ENCODE measurements at regions not wholly inside any gene's neighbourhood (a gene's known extent, or its start where the extent isn't known, plus 50 kb on each side); places are given as distances from the start of the nearest gene placed in this dataset.
A peak's percentile ranks its signal among the peaks of the same experiment; 100 is the strongest.
"Not testable (repeated sequence)": the region's sequence is repeated elsewhere in the genome, so short reads cannot be mapped to it uniquely, and the experiment has no call there.

- no peak for DNase-seq
These were observed 88.9 kb upstream of the TRIO start for GRCh38 chr5:14054111-14054854.

DNA sequence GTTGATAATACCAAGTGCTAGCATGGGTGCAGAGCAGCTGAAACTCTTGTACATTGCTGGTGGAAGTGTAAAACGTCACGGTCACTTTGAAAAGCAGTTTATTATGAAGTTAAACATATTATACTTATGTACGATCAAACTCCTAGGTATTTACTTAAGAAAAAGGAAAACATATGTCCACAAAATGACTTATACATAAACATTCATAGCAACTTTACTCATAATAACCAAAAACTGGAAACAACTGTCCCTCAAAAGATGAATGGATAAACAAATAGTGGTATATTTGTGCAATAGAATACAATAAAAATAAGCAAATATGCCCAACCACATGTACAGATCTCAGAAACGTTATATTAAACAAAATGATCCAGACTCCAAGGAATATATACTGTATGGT lies 92.3 kb upstream of the TRIO start:
- DNase-seq: no peak

DNA sequence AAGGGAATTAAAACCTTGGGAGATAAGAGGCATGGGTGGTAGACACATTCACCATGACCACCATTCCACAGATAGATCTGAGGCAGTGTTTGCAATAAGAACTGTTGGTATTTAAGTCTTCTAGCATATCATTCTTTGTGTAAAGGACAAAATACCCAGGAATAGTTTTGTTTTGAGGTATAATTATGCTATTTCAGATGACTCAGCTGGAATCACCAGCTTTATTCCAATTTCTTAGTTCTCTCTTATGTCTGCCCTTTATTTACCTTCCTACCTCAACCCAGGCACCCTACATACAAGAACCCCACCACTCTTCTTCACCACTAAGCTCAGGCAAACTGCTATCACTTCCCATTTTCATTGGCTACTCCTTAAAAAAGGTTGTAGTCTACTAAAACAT lies 94.7 kb upstream of the TRIO start:
- no peak for DNase-seq

DNA sequence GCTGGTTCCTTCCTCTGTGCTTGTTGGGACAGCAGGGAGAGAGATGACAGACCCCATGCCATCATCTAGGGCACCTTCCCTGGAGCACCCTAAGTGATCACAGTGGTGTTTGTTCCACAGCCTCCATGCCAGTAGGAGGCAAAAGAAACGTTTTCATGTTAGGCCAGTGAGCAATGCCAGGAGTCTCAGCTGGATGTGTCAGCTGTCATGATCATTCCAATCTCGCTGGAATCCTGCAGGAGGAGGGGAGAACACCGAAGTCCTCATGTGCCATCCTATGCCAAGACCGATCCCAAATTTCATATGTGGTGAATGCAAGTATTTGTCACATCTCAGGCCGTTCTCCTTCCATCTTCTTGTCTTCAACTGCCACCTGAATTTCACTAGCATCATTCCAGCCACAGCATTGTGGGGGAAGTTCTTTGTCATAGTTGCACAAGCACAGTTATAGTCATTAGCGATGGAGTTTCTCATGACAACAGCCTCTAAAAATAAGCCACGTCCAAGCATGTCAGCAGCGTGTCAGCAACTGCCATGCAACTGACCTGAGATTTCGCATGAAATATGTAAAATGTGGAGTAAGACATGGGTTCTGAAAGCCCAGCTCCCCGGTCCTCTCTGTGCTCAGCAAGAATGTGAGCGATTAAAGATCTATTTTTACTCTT lies 97.2 kb upstream of the DNAH5 start:
- DNase-seq: no peak

GRCh38 chr5:14040542-14040941 lies 96.1 kb upstream of the DNAH5 start:
- no peak for DNase-seq

DNA sequence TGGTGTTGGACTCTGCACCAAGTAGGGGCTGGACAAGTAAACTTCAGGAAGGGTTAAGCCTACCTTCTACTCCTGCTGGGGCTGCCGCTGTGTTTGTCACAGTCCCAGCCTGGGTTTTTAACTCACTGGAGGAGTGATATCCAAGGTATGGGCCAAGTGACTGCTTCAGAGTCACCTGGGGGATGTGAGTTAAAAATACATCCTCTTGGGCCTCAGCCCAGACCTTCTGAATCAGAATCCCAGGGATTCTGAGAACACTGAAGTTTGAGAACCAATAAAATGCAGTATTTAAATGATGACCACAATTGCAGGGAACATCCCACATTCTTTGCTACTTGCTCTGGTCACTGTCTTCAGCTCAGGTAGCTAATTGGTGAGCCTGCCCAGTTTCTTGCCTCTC lies 95.1 kb upstream of the DNAH5 start:
- no peak for DNase-seq

GRCh38 chr5:14039063-14039462 lies 94.6 kb upstream of the DNAH5 start:
- no peak for DNase-seq

GRCh38 chr5:14038341-14038959 lies 94.0 kb upstream of the DNAH5 start:
- no peak for DNase-seq

GRCh38 chr5:14036947-14037346 lies 92.5 kb upstream of the DNAH5 start:
- DNase-seq: no peak

- no peak for DNase-seq
These were observed 92.0 kb upstream of the DNAH5 start for GRCh38 chr5:14036514-14036913.

DNA sequence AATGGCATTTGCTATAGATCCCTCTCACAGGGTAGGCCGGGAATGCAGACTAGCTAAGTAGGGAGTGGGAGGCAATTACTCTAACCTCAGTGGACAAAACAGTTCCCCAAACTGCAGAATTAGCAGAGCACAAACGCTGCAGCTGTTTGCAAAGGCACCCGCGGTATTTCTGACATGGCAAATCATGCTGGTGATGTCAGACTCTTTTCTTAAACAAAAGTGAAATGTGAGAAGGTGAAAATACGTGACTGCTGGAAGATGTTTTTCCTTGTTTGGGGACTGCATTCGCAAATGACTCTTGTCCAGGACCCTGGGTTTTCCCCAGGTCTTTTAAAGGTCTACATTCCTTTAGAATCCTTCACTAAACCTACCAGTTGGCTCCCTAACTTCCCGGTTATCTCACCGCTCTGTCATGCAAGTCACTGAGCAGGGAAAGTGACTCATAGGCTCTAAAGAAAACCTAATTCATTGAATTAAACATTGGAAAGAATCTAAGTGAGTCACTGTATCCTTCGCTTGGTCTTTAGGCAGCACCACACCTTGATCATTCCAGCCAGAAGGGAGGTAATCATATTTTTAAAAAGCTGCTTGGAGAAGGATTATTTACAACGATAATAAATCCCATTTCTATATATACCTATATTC lies 91.5 kb upstream of the DNAH5 start:
- no peak for DNase-seq

DNA sequence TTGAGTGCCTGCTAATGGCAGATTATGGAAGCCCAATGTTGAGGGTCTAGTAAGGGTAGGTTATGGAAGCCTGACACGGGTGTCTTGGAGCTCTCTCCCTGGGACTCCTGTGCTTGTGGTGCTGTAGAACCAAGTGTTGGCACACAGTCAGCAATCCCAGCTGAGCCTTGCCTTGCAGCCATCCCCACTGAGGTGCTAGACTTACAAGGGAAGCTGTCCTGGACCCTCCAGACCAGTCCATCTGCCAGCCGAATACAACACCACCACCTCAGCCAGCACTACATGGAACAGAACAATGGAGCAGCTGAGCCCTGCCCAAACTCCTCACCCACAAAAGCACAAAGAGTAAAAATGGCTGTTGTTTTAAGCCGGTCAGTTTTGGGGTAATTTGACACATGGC lies 90.5 kb upstream of the DNAH5 start:
- DNase-seq: no peak

- no peak for DNase-seq
These were observed 88.4 kb upstream of the DNAH5 start for GRCh38 chr5:14032918-14033317.

GRCh38 chr5:14028938-14029584 lies 84.6 kb upstream of the DNAH5 start:
- no peak for DNase-seq

DNA sequence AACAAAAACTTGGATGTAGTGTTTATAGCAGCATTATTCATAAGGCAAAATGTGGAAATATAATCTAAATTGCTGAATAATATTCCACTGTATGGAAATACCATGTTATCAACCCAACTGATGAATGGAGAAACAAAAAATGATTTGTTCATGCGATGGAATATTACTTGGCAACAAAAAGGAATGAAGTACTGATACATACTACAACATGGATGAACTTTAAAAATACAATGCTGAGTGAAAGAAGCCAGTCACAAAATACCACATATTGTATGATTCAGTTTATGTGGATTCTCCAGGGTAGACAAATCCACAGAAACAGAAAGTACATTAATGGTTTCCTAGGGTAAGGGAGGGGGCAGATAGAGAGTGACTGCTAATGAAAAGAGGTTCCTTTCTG lies 83.7 kb upstream of the DNAH5 start:
- no peak for DNase-seq

DNA sequence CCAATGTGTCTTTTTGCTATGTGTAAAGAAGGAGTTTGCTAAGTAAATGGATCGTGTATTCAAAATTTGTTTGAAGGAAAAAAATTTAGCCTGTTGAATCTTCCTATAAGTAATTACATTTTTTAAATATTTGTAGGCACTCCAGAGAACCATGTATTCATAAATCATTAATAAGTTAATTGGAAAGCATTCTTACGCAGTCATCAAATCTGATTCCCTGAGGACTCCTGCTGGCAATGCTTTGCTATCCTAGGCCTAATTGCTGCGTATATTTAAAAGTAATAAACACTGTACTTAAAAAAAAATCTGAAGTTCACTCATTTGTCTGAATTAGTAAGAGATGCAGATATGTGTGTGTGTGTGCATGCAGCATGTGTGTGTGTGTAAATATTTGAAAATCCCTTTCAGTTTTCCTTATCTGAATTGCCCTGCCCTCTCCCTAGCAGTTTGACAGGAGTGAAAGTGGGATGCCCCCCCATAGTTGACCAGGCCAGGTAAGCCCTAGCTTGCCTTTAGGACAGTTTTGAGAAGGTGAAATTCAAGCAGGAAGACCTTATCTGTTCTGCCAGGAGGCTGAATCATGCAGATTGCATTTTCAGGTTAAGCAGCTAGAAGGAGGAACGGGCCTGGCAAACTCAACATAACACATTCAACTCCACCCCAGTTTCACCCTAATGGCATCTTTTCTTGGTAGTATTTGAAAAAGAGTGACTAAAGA lies 81.2 kb upstream of the DNAH5 start:
- DNase-seq: no peak

GRCh38 chr5:14022971-14023370 lies 78.5 kb upstream of the DNAH5 start:
- DNase-seq: no peak

DNA sequence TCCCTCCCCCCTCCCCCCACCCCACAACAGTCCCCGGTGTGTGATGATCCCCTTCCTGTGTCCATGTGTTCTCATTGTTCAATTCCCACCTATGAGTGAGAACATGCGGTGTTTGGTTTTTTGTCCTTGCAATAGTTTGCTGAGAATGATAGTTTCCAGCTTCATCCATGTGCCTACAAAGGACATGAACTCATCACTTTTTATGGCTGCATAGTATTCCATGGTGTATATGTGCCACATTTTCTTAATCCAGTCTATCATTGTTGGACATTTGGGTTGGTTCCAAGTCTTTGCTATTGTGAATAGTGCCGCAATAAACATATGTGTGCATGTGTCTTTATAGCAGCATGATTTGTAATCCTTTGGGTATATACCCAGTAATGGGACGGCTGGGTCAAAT lies 76.5 kb upstream of the DNAH5 start:
- not testable (repeated sequence) for DNase-seq

- DNase-seq: no peak
These were observed 75.3 kb upstream of the DNAH5 start for GRCh38 chr5:14019768-14020290.

- no peak for DNase-seq
These were observed 73.4 kb upstream of the DNAH5 start for GRCh38 chr5:14017904-14018303.

DNA sequence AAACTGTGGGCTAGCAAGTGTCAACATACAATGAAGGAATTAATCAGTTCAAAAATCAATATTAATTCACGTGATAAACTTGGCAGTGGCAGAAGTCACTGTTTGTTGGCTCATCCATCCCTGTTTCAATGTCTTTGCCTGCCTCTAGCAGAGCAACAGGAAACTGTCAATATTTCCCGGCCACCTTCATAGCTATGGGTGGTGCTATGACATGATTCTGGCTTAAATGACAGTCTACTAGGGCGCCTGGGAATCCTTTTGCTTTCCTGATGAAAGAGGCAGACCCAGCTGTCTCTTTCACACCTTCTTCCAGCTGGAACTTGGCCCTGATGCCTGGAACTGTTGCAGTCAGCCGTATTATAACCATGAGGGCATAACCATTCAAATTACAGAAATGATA lies 72.1 kb upstream of the DNAH5 start:
- DNase-seq: peak; percentile 18

Data from NCI-H345 (cell line).